Stimulated activated effector memory CD8-positive, alpha-beta T cell treated with anti-CD3 and anti-CD28 coated beads, Interleukin-12 subunit alpha, Interleukin-12 subunit beta, amount 100 ng/mL, for 72 hours (primary cell): ENCODE measurements at regions not wholly inside any gene's neighbourhood (a gene's known extent, or its start where the extent isn't known, plus 50 kb on each side); places are given as distances from the start of the nearest gene placed in this dataset.
"Not testable (repeated sequence)": the region's sequence is repeated elsewhere in the genome, so short reads cannot be mapped to it uniquely, and the experiment has no call there.

Experiments
- ATAC-seq: fragments of 150-1000 bp; cut with Tn5 transposase; 2 replicates; pipeline ENCODE4 v1.10.0; 2021
- DNase-seq, 2 donors: peaks; one replicate each; pipeline ENCODE4 v3.0.0; 2021 to 2022; ENCODE audit warnings: low spot score in 2 of 2
- H3K27ac Mint-ChIP-seq: one replicate; pipeline ENCODE4 v1.8.0; 2022; ENCODE audit warnings: mild to moderate bottlenecking, mixed read lengths
- H3K36me3 Mint-ChIP-seq: one replicate; pipeline ENCODE4 v1.8.0; 2022; ENCODE audit warnings: mild to moderate bottlenecking, mixed read lengths
- H3K4me1 Mint-ChIP-seq: one replicate; pipeline ENCODE4 v1.8.0; 2022; ENCODE audit warnings: mixed read lengths
- H3K4me3 Mint-ChIP-seq: one replicate; pipeline ENCODE4 v1.8.0; 2022; ENCODE audit warnings: mild to moderate bottlenecking, mixed read lengths
- H3K9me3 Mint-ChIP-seq: one replicate; pipeline ENCODE4 v1.8.0; 2022; ENCODE audit warnings: mixed read lengths

GRCh38 chr12:42884116-42884515 lies 294.6 kb upstream of the PRICKLE1 start:
- DNase-seq (no peak), ATAC-seq (no peak)
- no peaks in the 10 kb centered on the region for H3K36me3 Mint-ChIP-seq
- H3K4me1 Mint-ChIP-seq, result no peaks in the 10 kb centered on the region
- peaks cover 21% of the 10 kb centered on the region for H3K9me3 Mint-ChIP-seq
- no peak overlapping the region for H3K4me3 Mint-ChIP-seq
- H3K27ac Mint-ChIP-seq, result no peak overlapping the region

GRCh38 chr12:42873401-42873800 lies 283.9 kb upstream of the PRICKLE1 start:
- H3K36me3 Mint-ChIP-seq, result no peaks in the 10 kb centered on the region
- no peak overlapping the region for H3K27ac Mint-ChIP-seq
- H3K4me3 Mint-ChIP-seq, result no peak overlapping the region
- H3K9me3 Mint-ChIP-seq, result peaks cover 7% of the 10 kb centered on the region
- H3K4me1 Mint-ChIP-seq, result no peaks in the 10 kb centered on the region
- ATAC-seq (no peak), DNase-seq (no peak)

- Mint-ChIP-seq H3K4me3 (no peak overlapping the region), H3K9me3 (peaks cover 13% of the 10 kb centered on the region), H3K36me3 (no peaks in the 10 kb centered on the region), H3K4me1 (no peaks in the 10 kb centered on the region), H3K27ac (no peak overlapping the region)
- no peak for DNase-seq
- ATAC-seq, result no peak
Observed at GRCh38 chr12:42871816-42872215, 282.3 kb upstream of the PRICKLE1 start.

GRCh38 chr12:42868291-42868690 lies 278.7 kb upstream of the PRICKLE1 start:
- Mint-ChIP-seq H3K9me3 (peaks cover 14% of the 10 kb centered on the region), H3K4me3 (no peak overlapping the region), H3K36me3 (no peaks in the 10 kb centered on the region), H3K4me1 (no peaks in the 10 kb centered on the region), H3K27ac (no peak overlapping the region)
- ATAC-seq (no peak), DNase-seq (no peak)

- Mint-ChIP-seq H3K4me1 (no peaks in the 10 kb centered on the region), H3K9me3 (peaks cover 14% of the 10 kb centered on the region), H3K36me3 (no peaks in the 10 kb centered on the region), H3K27ac (no peak overlapping the region), H3K4me3 (no peak overlapping the region)
- ATAC-seq (no peak), DNase-seq (no peak)
Observed at GRCh38 chr12:42865282-42865681, 275.7 kb upstream of the PRICKLE1 start.

GRCh38 chr12:42862055-42862454 lies 272.5 kb upstream of the PRICKLE1 start:
- ATAC-seq, result no peak
- no peak overlapping the region for H3K4me3 Mint-ChIP-seq
- H3K9me3 Mint-ChIP-seq, result peaks cover 4% of the 10 kb centered on the region
- no peak overlapping the region for H3K27ac Mint-ChIP-seq
- DNase-seq, result no peak
- H3K36me3 Mint-ChIP-seq, result no peaks in the 10 kb centered on the region
- no peaks in the 10 kb centered on the region for H3K4me1 Mint-ChIP-seq

- H3K4me3 Mint-ChIP-seq, H3K4me1 Mint-ChIP-seq, DNase-seq, H3K36me3 Mint-ChIP-seq, H3K9me3 Mint-ChIP-seq, H3K27ac Mint-ChIP-seq, ATAC-seq: not testable (repeated sequence)
Observed at GRCh38 chr12:42860331-42860730, 270.8 kb upstream of the PRICKLE1 start.

- DNase-seq, result no peak
- no peak for ATAC-seq
- H3K4me1 Mint-ChIP-seq, result no peaks in the 10 kb centered on the region
- no peak overlapping the region for H3K27ac Mint-ChIP-seq
- H3K4me3 Mint-ChIP-seq, result no peak overlapping the region
- peaks cover 3% of the 10 kb centered on the region for H3K9me3 Mint-ChIP-seq
- H3K36me3 Mint-ChIP-seq, result no peaks in the 10 kb centered on the region
Observed at GRCh38 chr12:42859612-42860011, 270.1 kb upstream of the PRICKLE1 start.

GRCh38 chr12:42857106-42857505 lies 267.6 kb upstream of the PRICKLE1 start:
- H3K4me1 Mint-ChIP-seq, result no peaks in the 10 kb centered on the region
- H3K9me3 Mint-ChIP-seq, result peaks cover 3% of the 10 kb centered on the region
- H3K27ac Mint-ChIP-seq, result no peak overlapping the region
- no peak for DNase-seq
- ATAC-seq, result no peak
- no peaks in the 10 kb centered on the region for H3K36me3 Mint-ChIP-seq
- H3K4me3 Mint-ChIP-seq, result no peak overlapping the region

- Mint-ChIP-seq H3K36me3 (no peaks in the 10 kb centered on the region), H3K27ac (no peak overlapping the region), H3K9me3 (peaks cover 6% of the 10 kb centered on the region), H3K4me1 (no peaks in the 10 kb centered on the region), H3K4me3 (no peak overlapping the region)
- DNase-seq (no peak), ATAC-seq (no peak)
Observed at GRCh38 chr12:42855362-42855950, 265.9 kb upstream of the PRICKLE1 start.

GRCh38 chr12:42854826-42855225 lies 265.3 kb upstream of the PRICKLE1 start:
- ATAC-seq, result no peak
- Mint-ChIP-seq H3K36me3 (no peaks in the 10 kb centered on the region), H3K4me1 (no peaks in the 10 kb centered on the region)

GRCh38 chr12:42854208-42854607 lies 264.7 kb upstream of the PRICKLE1 start:
- no peak overlapping the region for H3K27ac Mint-ChIP-seq
- no peaks in the 10 kb centered on the region for H3K4me1 Mint-ChIP-seq
- no peak overlapping the region for H3K4me3 Mint-ChIP-seq
- no peaks in the 10 kb centered on the region for H3K36me3 Mint-ChIP-seq
- no peak for ATAC-seq
- peaks cover 8% of the 10 kb centered on the region for H3K9me3 Mint-ChIP-seq
- DNase-seq, result no peak

More at GRCh38 chr12:42854826-42855225, 265.3 kb upstream of the PRICKLE1 start:
- H3K27ac Mint-ChIP-seq, result no peak overlapping the region
- DNase-seq, result no peak
- peaks cover 8% of the 10 kb centered on the region for H3K9me3 Mint-ChIP-seq
- H3K4me3 Mint-ChIP-seq, result no peak overlapping the region

GRCh38 chr12:42853370-42854140 lies 264.0 kb upstream of the PRICKLE1 start:
- H3K36me3 Mint-ChIP-seq, result no peaks in the 10 kb centered on the region
- no peak for ATAC-seq
- no peak for DNase-seq

GRCh38 chr12:42846782-42847181 lies 257.2 kb upstream of the PRICKLE1 start:
- DNase-seq (no peak), ATAC-seq (peak; percentile 28)
- no peak overlapping the region for H3K27ac Mint-ChIP-seq
- peaks cover 18% of the 10 kb centered on the region for H3K9me3 Mint-ChIP-seq
- no peaks in the 10 kb centered on the region for H3K36me3 Mint-ChIP-seq
- no peak overlapping the region for H3K4me3 Mint-ChIP-seq
- no peaks in the 10 kb centered on the region for H3K4me1 Mint-ChIP-seq

More at GRCh38 chr12:42853370-42854140, 264.0 kb upstream of the PRICKLE1 start:
- no peak overlapping the region for H3K4me3 Mint-ChIP-seq
- H3K4me1 Mint-ChIP-seq, result no peaks in the 10 kb centered on the region
- H3K9me3 Mint-ChIP-seq, result peaks cover 8% of the 10 kb centered on the region
- H3K27ac Mint-ChIP-seq, result no peak overlapping the region

GRCh38 chr12:42834062-42834461 lies 244.5 kb upstream of the PRICKLE1 start:
- Mint-ChIP-seq H3K9me3 (peaks cover 3% of the 10 kb centered on the region), H3K36me3 (no peaks in the 10 kb centered on the region), H3K4me3 (no peak overlapping the region), H3K4me1 (no peaks in the 10 kb centered on the region), H3K27ac (no peak overlapping the region)
- ATAC-seq, result no peak
- DNase-seq, result no peak

- DNase-seq (no peak), ATAC-seq (no peak)
- Mint-ChIP-seq H3K4me1 (no peaks in the 10 kb centered on the region), H3K27ac (no peak overlapping the region), H3K4me3 (no peak overlapping the region), H3K9me3 (peaks cover 2% of the 10 kb centered on the region), H3K36me3 (no peaks in the 10 kb centered on the region)
Observed at GRCh38 chr12:42828836-42829235, 239.3 kb upstream of the PRICKLE1 start.
